ENCODE measurements at regions not wholly inside any gene's neighbourhood (a gene's known extent, or its start where the extent isn't known, plus 50 kb on each side); places are given as distances from the start of the nearest gene placed in this dataset.

DNA sequence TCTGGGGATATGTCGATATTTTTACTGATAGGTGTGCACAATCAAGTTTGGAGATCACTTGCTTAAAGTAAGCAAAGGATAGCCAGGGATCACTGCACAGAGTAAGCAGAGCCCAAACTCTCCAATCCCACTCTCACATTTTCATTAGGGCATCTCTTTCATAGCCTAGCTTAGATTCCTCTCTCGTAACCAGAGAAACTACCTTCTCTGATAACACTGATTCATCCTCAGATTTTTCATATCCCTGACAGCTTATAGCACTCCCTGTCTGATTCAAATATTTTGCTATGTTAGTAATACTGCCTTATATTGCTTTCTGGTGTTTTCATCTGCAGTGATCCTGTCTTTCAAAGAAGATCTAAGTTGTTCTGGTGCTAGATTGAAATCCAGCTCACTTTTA is 123.7 kb downstream of the CBLL2 start:
- DNase-seq: no peak

DNA sequence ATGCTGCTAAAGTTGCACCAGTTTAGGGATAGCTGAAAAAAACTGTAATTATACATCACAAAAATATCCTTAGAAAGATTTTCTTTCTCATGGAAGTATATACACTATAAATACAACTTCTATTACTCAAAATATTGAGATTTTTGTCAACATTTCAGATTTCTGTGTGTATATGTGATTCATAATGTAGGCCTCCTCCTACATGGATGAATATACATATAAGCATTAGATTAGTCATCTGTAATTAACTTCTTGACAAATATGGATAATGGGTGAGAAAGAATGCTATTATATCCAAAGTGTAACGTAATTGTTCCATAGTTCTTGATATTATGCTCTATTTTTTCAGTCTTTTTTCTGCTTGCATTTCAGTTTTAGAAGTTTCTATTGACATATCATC is 124.9 kb downstream of the CBLL2 start:
- DNase-seq: no peak

DNA sequence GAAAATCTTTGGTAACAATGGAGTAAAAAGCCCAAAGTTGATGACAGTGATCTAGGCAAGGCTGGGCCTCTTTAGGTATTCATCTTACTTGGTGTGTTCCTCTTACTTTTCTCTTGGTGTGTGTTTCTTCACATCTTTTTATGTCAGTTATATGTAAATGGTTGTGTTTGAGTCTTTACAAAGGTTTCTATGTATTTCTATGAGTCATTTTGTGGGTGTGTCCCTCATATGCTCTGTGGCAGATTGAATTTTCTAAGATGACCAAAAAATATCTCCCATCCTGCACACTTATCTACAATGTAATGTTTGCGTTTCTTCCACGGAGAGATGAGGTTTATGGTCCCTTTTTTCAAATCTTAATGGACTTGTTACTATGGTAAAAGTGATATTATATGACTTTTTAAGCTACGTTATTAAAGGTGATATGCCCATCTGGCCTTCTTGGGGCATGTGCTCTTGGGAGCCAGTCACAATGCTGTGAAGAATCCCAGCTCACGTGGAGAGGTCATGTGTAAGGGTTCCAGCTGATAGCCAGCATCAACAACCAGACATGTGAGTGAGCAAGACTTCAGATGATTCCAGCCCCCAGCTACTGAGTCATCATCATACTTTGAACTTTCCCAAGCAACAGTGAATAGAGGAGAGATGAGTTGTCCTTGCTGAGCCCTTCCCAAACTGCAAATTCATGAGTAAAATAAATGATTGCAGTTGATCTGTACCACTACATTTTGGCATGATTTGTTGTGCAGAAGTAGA is 126.9 kb downstream of the CBLL2 start:
- no peak for DNase-seq

DNA sequence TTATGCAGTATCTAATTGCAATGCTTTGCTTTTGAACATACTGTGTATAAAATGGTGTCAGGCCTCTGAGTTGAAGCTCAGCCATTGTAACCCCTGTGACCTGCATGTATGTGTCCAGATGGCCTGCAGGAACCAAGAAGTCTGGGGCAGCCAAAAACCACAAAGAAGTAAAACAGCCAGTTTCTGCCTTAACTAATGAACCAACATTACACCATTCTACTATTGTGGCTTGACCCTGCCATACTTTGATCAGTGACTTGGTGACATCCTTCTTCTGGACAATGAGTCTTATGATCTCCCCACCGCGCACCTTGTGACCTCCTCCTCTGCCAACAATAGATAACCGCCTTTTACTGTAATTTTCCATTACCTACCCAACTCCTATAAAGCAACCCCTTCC is 131.6 kb downstream of the CBLL2 start:
- no peak for DNase-seq

DNA sequence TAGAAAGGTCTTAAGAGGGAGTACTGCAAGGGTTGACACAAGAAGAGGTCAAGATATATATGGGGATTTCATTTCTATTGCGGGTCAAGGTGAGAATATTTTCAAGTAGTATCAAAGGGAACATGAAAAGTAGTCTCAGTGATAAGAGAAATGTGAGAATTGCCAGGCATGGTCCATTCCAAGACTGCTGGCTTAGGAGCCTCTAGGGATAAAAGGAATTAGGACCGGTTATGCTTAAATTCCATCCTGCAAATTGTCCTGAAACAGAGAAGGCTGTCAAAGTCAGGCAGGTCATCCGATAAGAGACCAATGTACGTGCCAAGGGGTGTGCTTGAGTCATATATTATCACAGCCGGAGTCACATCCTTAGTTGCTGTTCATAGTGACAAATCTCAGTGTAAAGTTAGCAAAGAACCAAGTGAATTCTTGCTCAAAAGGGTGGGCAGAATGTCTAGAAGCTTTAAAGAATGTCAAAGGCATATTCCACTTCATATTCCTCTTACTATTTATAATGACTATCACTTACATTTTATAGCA is 133.6 kb downstream of the CBLL2 start:
- no peak for DNase-seq

DNA sequence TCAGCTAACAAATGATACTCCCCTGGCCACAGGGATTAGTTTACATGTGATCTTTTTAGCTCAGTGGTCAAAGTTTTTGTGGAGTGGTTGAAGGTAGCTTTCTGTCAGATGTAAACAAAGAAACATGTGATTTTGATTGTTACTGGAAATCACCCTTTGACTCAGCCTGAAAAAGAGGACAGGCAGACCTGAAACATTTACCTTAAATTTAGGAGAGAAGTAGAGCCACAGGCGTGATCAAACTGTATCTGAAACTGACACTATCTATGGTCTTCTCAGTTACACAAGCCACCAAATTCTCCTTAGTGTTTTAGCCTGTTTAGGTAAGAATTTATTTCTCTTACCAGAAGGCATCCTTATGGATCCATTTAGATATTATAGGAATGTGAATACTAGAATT is 136.7 kb downstream of the CBLL2 start:
- no peak for DNase-seq

DNA sequence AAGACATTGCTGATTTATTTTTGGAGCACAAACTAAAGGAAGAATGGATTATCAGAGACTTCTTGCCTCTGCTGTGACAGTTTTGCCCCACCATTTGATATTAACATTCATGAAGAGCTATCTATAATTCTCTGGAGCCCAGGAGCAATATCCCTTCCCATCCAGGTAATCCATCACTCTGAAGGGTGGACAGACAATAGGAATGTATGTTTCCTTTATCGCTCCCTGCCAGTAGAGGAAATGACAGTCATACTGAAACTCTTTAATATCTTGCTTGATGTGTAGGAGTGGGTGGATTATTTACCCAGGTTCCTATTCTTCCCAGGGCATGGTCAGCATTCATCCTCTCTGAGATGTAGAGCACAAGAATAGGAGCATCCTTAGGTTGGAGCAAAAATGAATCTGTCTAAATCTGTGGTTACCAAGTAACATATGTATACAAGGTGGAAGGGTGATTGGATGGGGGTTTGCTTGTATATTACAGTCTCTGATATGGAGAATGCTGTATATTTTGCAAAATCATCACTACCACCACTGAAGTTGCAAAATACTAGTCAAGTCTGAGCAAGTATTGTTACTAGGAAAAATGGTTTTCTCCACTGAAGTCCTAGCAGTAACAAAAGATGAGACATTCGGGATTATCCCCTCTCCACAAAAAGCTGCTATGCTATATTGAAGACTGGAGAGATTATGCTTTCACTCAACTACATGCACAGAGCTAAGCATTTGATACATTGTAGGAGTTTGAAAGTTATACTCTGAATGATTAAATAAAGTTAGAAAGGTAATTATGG is 151.6 kb downstream of the CBLL2 start:
- DNase-seq: no peak

DNA sequence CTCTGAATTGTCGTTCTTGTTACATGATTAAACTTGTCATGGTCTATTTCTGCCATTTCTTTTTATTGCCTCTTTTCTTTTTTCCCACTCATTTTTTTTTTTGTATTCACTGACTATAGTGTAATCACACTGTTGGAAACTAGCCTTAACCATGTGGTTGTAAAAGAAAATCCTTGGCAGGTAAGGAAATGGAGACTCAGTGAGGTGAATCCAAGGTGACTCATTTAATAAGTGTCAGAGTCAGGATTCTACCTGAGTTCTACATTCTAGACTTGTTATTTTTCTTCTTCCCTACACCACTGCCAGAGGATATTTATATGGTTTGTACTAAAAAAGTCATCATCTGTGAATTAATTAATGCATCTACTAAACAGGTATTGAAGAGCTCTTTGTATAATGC is 152.2 kb downstream of the CBLL2 start:
- DNase-seq: no peak

DNA sequence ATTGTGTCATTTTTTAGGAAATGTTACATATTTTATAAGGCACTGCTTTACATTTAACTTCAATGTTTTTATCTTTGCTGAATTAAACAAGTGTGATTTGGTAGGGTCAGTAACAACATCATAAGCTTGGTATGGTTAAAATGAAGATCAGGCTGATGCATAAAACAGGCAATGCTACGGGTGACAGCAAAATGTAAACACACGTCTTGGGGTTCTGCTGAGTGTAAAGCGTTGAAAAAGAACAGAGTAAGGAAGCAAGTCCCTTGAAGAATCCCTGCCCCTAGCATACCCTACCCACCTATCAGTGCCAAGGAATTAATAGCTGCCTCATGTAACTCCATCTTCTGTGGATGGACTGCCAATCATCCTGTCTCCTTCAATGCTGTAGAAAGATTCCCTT is 157.0 kb downstream of the CBLL2 start:
- no peak for DNase-seq

DNA sequence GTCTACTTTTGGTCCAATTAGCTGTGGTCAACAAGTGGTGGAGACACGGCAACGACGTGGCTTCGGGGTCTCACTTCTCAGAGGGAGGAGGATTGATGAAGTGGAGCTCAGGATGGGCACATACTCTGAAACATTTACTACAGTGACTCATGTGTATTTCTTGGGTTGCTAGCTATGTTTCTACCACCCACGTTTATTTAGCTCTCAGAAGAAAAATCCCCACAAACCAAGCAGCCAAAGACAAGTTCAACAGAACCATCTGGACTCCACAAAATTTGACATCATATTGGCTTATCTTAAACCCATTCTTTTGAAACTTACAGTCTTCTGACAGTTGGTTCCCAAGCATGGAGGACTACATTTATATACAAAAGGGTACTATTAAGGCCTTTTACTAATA is 158.0 kb downstream of the CBLL2 start:
- DNase-seq: no peak

DNA sequence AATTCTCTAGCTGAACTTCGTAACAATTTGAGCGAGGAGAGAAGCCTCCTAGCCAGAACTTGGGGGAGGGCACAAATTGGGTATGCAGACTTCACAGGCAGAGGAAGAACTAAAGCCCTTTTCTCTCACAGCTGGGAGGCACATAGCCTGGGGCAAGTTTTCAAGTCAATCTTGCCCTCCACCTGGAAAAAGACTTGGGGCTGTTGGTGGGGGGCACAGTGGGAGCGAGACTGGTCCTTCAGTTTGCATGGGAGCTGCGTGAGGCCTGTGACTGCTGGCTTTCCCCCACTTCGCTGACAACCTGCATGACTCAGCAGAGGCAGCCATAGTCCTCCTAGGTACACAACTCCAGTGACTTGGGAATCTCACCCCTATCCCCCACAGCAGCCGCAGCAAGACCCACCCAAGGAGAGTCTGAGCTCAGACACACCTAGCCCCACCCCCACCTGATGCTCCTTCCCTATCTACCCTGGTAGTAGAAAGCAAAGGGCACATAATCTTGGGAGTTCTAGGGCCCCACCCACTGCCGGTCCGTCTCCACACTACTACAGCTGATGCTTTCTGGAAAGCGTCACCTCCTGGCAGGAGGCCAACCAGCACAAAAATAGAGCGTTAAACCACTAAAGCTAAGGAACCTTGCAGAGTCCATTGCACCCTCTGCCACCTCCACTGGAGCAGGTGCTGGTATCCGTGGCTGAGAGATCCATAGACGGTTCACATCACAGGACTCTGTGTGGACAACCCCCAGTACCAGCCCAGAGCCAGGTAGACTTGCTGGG is 160.8 kb downstream of the CBLL2 start:
- DNase-seq: no peak

DNA sequence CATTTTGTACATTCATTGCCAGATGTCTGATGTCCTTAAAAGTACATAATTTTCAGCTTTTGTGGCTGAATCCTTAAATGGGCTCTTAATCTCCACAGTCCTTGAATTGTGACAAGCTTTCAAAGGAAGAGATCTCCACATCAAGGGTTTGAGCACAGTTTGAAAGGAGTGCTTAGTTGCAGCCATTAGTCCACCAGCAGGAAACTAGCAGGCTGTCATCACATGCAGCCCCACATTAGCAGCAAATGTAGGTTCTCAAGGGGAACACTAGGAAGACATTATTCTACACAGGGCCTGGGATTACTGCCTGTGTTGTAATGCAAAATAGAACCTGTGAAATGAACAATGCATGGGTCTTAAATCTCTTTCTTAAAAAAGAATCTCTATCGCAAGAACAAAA is 173.2 kb downstream of the CBLL2 start:
- DNase-seq: no peak

DNA sequence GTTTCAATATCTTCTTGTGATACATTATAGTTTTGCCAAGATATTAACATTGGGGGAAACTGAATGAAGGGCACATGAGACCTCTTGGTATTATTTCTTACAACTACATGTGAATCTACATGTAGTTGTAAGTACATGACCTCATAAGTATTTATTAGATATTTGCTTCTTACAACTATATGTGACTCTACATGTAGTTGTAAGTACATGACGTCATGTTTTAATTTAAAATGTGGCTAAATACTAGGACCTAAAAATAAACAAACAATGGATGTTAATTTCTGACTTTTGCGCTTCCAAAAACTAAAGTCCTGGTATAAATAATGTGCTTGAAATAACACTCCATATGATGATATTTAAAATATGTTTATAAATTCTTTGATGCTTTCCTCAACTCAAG is 190.2 kb downstream of the CBLL2 start:
- DNase-seq: no peak

DNA sequence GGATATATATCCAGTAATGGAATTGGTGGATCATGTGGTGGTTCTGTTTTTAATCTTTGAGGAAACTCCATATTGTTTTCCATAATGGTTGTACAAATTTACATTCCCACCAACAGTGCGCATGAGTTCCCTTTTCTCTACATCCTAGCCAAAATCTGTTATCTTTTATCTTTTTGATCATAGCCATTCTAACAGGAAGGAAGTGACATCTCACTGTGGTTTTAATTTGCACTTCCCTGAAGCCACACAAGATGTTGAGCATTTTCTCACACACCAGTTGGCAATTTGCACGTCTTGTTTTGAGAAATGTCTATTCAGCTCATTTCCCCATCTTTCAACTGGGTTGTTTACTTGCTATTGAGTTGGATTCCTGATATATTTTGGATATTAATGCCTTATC is 194.9 kb downstream of the CBLL2 start:
- DNase-seq: no peak

DNA sequence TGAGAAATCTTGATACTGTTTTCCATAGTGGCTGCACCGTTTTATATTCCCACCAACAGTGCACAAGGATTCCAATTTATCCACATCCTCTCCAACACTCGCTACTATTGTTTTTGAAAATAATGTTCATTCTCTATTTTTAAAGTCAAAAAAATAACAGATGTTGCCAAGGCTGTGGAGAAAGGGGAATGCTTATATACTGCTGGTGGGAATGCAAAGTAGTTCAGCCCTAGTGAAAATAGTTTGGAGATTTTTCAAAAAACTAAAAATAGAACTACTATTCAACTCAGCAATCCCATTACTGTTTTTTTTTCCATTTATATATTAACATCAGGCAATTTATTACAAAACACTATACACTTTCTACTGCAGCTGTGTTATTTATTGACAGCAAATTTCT is 208.7 kb downstream of the CBLL2 start:
- no peak for DNase-seq

DNA sequence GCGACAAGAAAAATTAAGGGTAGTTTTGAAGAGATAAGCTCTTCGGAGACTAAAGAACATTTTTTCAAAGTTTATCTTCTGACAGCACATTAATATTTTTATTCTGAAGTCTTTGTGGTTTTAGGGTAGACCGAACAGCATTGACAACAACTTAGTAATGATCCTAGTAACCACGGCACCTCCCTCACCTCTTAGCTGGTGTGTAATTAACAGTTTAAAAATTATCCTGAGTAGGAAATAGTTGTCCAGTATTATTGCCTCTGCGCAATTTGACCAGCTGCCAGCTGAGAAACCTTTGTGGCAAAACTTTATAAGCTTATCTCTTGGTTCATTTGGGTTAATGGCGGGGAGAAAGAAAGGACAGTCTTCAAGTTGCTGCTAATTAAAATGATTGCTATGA is 213.6 kb downstream of the CBLL2 start:
- no peak for DNase-seq

DNA sequence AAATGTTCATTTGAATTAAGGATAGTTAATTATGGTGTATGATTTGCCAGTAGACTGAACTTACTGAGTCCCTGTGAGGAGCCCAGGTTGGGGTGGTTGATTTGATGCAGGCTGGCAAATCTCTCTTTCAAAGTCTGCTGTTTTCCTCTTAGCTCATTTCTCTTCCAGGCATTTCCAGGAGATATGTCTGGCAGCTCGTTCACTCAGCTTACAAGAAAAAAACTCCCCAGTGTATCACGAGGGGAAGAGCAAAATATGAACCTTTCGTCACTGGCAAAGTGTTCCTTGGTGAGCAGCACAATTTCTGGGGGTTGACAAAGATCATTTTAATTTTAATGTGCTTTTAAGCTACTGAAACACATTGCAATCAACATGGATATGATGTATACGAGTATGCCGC is 244.2 kb downstream of the CBLL2 start:
- no peak for DNase-seq

DNA sequence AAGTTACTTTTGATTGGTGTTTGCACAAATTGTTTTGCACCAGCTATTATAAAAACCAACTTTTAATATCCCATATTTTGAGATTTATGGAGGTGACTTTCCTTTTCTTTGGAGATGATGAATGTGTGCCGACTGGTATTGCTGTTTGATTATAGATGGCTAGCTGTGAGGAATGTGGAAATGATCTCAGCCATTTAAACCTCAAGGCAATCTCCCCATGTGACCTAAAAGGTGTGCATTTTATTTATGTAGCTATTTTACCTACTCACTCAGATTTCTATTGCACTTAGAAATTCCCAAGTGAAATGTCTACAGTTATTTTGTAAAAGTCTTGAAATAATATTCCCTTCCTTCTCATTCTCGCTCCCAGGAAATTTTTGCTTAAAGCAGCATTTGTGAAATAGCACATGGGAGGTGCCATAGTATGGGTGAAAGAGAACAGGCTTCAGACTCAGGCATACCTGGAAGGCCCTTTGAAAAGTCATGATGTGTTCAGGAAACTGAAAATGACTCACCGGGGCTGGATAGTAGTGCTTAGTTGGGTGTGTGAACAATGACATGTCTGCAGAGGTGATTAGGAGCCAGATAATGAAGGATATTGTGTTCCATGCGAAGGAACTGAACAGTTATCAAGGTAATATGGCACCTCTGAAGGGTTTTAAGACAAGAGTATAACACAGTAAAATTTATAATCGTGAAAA is 247.6 kb downstream of the CBLL2 start:
- DNase-seq: no peak

DNA sequence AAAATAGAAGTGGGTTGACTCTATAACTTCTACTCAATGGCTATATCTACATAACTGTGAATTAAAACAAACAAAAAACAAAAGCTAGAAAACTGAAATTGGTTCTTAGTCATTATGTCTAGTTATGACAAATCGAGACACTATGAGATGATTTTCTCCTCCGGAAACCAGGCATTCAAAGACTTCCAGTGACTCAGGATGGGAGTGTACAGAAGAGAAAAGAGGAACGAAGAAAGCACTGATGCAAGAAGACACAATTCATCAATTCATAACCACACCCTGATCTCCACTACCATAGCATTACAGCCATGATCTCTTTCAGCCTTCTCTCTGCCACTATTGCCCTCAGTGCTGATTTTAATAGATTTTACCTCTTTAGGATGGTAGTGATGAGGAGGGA is 253.6 kb downstream of the CBLL2 start:
- no peak for DNase-seq

DNA sequence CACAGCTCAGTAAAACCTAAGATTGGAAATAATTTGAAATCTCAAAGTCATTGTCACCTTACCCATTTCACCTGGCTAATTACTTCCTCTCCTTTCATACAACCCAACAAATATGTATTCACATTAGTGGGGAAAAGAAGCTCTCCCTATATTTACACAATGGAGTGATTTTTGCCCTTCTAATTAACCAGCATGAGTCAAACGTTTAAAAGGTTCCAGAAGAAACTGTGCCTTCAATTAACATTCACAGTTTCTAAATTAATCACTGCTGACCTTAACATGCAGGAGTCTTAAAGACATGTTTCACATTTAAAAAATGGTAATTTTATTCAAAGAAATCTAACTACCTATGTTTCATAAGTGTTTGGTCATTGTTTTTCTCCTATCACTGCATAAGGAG is 254.6 kb downstream of the CBLL2 start:
- no peak for DNase-seq

DNA sequence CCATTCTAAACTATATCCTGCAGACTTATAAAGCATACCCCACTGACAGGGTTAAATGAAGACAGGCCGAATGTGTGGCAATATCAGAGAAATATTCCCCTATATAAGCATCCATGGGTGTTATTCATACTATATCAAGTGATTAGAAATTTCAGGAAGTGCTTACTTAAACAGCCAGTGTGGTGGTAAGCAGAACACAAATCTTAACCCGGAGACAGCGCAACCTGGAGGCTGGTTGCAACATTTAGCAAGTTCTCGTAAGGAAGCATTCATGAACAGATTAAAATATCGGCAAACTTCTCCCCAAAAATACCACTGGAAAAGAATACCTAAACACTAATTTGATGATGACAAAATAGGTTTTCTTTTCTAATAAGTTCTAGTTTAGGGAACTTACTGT is 261.2 kb downstream of the CBLL2 start:
- no peak for DNase-seq

DNA sequence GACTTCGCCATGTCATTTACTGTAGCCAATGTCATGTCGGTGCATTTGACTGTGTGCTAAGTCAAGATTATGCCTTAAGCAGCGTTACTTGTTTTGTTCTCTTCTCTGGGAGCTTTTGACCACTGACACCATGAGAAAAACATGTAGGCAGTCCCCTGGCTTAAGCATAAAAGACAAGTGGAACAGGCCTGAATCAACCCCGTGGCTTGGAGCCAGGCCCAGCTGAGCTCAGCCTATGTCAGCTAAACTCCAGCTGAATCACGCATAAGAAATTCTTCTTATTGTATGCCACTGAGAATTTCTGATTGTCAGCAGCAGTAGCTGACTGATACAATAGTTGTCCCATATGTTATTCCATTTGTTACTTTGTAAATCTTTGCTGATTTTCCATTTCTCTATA is 261.9 kb downstream of the CBLL2 start:
- no peak for DNase-seq
